ENCODE measurements at regions not wholly inside any gene's neighbourhood (a gene's known extent, or its start where the extent isn't known, plus 50 kb on each side); places are given as distances from the start of the nearest gene placed in this dataset.

DNA sequence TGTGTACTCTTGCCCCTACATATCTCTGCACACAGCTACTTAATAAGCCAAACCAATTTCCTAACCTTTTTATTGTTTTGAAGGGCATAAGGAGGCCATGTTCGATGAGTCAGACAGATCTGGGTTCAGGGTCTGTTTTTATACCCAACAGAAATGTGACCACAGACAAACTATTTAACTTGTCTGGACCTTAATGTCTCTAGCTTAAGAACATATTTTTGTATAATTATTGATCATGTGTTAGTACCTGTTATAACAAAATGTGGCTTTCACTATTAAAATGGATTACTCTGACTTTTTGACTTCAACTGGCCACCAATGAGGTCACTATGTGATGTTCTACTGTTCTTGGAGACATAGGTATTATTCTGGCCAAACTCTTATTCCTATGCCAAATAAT lies 507.8 kb upstream of the USP24 start:
- TF ChIP-seq, protein P1, sequence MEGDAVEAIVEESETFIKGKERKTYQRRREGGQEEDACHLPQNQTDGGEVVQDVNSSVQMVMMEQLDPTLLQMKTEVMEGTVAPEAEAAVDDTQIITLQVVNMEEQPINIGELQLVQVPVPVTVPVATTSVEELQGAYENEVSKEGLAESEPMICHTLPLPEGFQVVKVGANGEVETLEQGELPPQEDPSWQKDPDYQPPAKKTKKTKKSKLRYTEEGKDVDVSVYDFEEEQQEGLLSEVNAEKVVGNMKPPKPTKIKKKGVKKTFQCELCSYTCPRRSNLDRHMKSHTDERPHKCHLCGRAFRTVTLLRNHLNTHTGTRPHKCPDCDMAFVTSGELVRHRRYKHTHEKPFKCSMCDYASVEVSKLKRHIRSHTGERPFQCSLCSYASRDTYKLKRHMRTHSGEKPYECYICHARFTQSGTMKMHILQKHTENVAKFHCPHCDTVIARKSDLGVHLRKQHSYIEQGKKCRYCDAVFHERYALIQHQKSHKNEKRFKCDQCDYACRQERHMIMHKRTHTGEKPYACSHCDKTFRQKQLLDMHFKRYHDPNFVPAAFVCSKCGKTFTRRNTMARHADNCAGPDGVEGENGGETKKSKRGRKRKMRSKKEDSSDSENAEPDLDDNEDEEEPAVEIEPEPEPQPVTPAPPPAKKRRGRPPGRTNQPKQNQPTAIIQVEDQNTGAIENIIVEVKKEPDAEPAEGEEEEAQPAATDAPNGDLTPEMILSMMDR (IDR thresholded peaks at IDR 0.05) = no peak
- TF ChIP-seq POLR2A (IDR thresholded peaks at IDR 0.05) = no peak

All from prostate gland (tissue), 2 donors.